ENCODE measurements at regions not wholly inside any gene's neighbourhood (a gene's known extent, or its start where the extent isn't known, plus 50 kb on each side); places are given as distances from the start of the nearest gene placed in this dataset.

GRCh38 chr16:59220011-59220410 is 485.9 kb upstream of the GOT2 start:
- intact Hi-C loops (cut with DNase I; ENCODE audit: low total_unique reads) = no loop called here
- no peak for TF ChIP-seq POLR2A (IDR thresholded peaks at IDR 0.05)
- TF ChIP-seq CTCF (IDR thresholded peaks at IDR 0.05) = no peak
- WGBS, 2 donors = 68 to 82% methylated on average over 1 of the region's 1 CpG
- H3K4me3 ChIP-seq (ENCODE audit: low read depth, poor library complexity, severe bottlenecking) = no peak overlapping the region
- no peak for DNase-seq (ENCODE audit: low spot score in 2 of 2)

DNA sequence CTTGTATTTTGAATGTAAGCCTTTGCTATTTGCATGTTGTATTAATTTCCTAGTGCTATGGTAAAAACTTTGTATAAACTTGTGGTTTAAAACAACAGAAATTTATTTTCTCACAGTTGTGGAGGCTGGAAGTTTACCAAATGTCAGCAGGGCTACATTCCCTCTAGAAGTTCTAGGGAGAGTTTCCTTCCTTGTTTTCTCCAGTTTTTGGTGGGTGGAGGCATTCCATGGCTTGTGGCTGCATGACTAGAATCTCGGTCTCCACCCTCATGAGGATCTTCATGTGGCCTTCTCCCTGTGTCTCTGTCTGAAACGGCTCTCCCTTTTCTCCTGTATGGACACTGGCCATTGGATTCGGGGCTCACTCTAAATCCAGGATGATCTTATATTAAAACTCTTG is 482.2 kb upstream of the GOT2 start:
- H3K4me3 ChIP-seq (ENCODE audit: low read depth, poor library complexity, severe bottlenecking) = no peak overlapping the region
- TF ChIP-seq POLR2A (IDR thresholded peaks at IDR 0.05) (no peak), CTCF (IDR thresholded peaks at IDR 0.05) (no peak)
- intact Hi-C loops (cut with DNase I; ENCODE audit: low total_unique reads) = no loop called here
- 74 to 76% methylated on average over 3 of the region's 3 CpGs for WGBS, 2 donors
- DNase-seq (ENCODE audit: low spot score in 2 of 2) = no peak

- TF ChIP-seq POLR2A (IDR thresholded peaks at IDR 0.05) = no peak
- no peak for TF ChIP-seq CTCF (IDR thresholded peaks at IDR 0.05)
- intact Hi-C loops (cut with DNase I; ENCODE audit: low total_unique reads) = no loop called here
- no peak for DNase-seq (ENCODE audit: low spot score in 2 of 2)
- WGBS, 2 donors = 40 to 49% methylated on average over 2 of the region's 2 CpGs
- no peak overlapping the region for H3K4me3 ChIP-seq (ENCODE audit: low read depth, poor library complexity, severe bottlenecking)
These were observed 480.3 kb upstream of the GOT2 start for GRCh38 chr16:59214455-59214854.

DNA sequence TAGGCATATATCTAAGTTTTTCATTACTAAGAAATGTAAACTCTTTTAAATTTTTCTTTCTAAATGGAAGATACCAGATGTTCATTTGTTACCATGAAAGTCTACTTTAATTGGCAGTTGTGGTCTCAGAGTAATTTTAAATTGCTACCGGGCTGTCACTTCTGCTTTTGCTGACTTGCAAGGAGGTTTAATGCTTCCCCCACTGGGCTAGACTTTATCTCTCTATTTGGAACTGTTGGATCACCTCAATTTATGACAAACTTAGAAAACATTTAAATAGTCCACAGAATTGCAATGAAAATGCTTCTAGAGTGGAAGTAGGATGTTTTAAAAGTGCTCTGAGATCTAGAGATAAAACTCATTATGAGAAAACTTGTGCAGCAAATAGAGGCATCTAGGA is 479.8 kb upstream of the GOT2 start:
- TF ChIP-seq POLR2A (IDR thresholded peaks at IDR 0.05) = no peak
- TF ChIP-seq CTCF (IDR thresholded peaks at IDR 0.05) = no peak
- no peak for DNase-seq (ENCODE audit: low spot score in 2 of 2)
- 35 to 50% methylated on average over 1 of the region's 1 CpG for WGBS, 2 donors
- H3K4me3 ChIP-seq (ENCODE audit: low read depth, poor library complexity, severe bottlenecking) = no peak overlapping the region
- intact Hi-C loops (cut with DNase I; ENCODE audit: low total_unique reads) = no loop called here

DNA sequence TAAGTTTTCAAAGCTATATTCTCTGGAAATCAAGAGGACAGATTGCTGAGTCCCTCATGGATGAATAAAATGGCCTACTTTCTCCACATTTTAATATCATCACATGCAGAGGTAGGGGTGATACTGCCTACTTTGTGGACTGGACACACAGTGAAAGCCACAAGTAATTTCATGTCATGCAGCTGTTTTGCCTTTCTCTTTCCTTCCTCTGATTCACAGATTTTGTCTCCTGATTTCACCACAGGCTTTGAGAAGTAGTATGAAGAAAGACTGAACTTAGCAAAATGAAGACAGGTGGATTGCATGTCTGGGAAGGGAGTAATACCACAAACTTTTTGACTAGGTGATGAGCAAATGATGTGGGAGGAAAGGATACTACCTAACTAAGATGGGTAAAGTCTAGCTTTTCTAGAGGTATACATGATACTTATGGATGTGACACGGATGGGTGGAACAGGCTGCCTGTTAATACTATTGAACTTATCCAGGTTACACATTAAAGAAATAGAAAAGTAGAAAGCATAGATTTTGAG is 478.4 kb upstream of the GOT2 start:
- 85 to 86% methylated on average over 1 of the region's 1 CpG for WGBS, 2 donors
- intact Hi-C loops (cut with DNase I; ENCODE audit: low total_unique reads) = no loop called here
- TF ChIP-seq CTCF (IDR thresholded peaks at IDR 0.05) (no peak), POLR2A (IDR thresholded peaks at IDR 0.05) (no peak)
- DNase-seq (ENCODE audit: low spot score in 2 of 2) = no peak
- no peak overlapping the region for H3K4me3 ChIP-seq (ENCODE audit: low read depth, poor library complexity, severe bottlenecking)

DNA sequence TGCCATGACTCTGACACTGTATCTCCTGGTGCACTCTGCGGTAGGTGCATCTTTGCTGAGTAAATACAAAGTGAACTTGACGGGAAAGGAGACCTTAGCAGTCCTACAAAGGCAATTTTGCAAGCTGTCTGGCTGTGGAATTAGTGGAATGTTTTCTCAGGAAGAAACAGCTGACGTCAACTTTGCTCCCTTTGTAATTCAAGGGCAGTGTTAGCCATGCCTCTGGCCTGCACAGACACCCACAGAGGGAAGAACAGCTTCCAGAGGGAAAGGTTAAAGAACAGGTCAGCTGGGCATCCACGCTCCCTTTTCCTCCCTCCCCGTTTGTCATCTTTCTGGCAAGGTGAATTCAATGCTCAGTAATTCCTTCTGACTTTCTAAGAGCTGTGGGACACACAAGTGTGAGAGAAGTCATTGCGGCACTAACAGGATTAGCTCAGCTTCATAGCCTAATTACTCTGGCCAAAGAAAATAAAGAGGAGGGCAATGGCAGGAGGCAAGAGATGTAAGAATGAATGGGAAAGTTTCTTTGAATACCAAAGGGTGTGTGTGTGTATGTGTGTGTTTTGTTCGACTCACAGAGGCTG is 476.9 kb upstream of the GOT2 start:
- H3K4me3 ChIP-seq (ENCODE audit: low read depth, poor library complexity, severe bottlenecking) = no peak overlapping the region
- TF ChIP-seq CTCF (IDR thresholded peaks at IDR 0.05) (no peak), POLR2A (IDR thresholded peaks at IDR 0.05) (no peak)
- no peak for DNase-seq (ENCODE audit: low spot score in 2 of 2)
- WGBS, 2 donors = 40 to 43% methylated on average over 7 of the region's 7 CpGs
- intact Hi-C loops (cut with DNase I; ENCODE audit: low total_unique reads) = no loop called here

Data from lower leg skin (tissue), 4 donors.